Loucy (cell line): ENCODE measurements at regions not wholly inside any gene's neighbourhood (a gene's known extent, or its start where the extent isn't known, plus 50 kb on each side); places are given as distances from the start of the nearest gene placed in this dataset.

Source experiments
- H2AFZ ChIP-seq: fragments of 200-600 bp; sonication (generic); 2 replicates; pipeline ENCODE4 v1.6.0; 2016; ENCODE audit warnings: antibody characterized with exemption, mild to moderate bottlenecking, low read length, moderate library complexity
- H3F3A ChIP-seq: fragments of 200-600 bp; 2 replicates; pipeline ENCODE4 v1.6.0; 2016; ENCODE audit warnings: antibody characterized with exemption, low read depth, mild to moderate bottlenecking
- H3K27me3 ChIP-seq: fragments of 200-600 bp; sonication (generic); 2 replicates; pipeline ENCODE4 v1.6.1; 2014; ENCODE audit warnings: low read length, mild to moderate bottlenecking; ENCODE audit not compliant: insufficient read depth, poor library complexity, severe bottlenecking
- H3K36me3 ChIP-seq: fragments of 200-600 bp; sonication (generic); 2 replicates; pipeline ENCODE4 v1.6.1; 2016; ENCODE audit warnings: low read length; ENCODE audit not compliant: insufficient read depth
- H3K4me1 ChIP-seq: fragments of 200-600 bp; sonication (generic); 2 replicates; pipeline ENCODE4 v1.5.1; 2014; ENCODE audit warnings: low read length, mild to moderate bottlenecking; ENCODE audit not compliant: insufficient read depth, poor library complexity, severe bottlenecking
- H3K4me2 ChIP-seq: fragments of 200-600 bp; sonication (generic); 2 replicates; pipeline ENCODE4 v1.6.0; 2014; ENCODE audit warnings: antibody characterized with exemption, low read length, low read depth, mild to moderate bottlenecking; ENCODE audit not compliant: poor library complexity, severe bottlenecking
- H3K4me3 ChIP-seq: fragments of 200-600 bp; sonication (generic); 2 replicates; pipeline ENCODE4 v1.5.1; 2014; ENCODE audit warnings: low read length, mild to moderate bottlenecking, mixed read lengths; ENCODE audit not compliant: poor library complexity, severe bottlenecking
- H3K79me2 ChIP-seq: fragments of 200-600 bp; sonication (generic); 2 replicates; pipeline ENCODE4 v1.6.1; 2014; ENCODE audit warnings: low read length; ENCODE audit not compliant: insufficient read depth
- H3K9ac ChIP-seq: fragments of 200-600 bp; sonication (generic); 2 replicates; pipeline ENCODE4 v1.6.0; 2014; ENCODE audit warnings: mild to moderate bottlenecking, low read depth, low read length, moderate library complexity; ENCODE audit not compliant: poor library complexity, severe bottlenecking
- H3K9me2 ChIP-seq: fragments of 200-600 bp; sonication (generic); replicated peaks from 2 replicates; pipeline ENCODE4 v1.6.1; 2016; ENCODE audit warnings: low read depth, low read length, mixed read lengths
- H3K9me3 ChIP-seq: fragments of 200-600 bp; sonication (generic); 2 replicates; pipeline ENCODE4 v1.6.1; 2014; ENCODE audit warnings: mild to moderate bottlenecking, antibody characterized with exemption, low read length, low read depth; ENCODE audit not compliant: insufficient read depth
- H4K20me1 ChIP-seq: fragments of 200-600 bp; sonication (generic); 2 replicates; pipeline ENCODE4 v1.6.0; 2014; ENCODE audit warnings: antibody characterized with exemption, low read length, mild to moderate bottlenecking; ENCODE audit not compliant: insufficient read depth, poor library complexity, severe bottlenecking
- CTCF ChIP-seq: fragments of 200-600 bp; sonication (generic); conservative IDR thresholded peaks from 2 replicates; pipeline ENCODE4 v1.5.1; 2014; ENCODE audit warnings: mild to moderate bottlenecking, antibody characterized with exemption, low read length
- EZH2phosphoT487 ChIP-seq: fragments of 200-600 bp; IDR thresholded peaks from 2 replicates; pipeline ENCODE4 v1.6.1; 2018; ENCODE audit warnings: antibody characterized with exemption, mild to moderate bottlenecking, moderate library complexity, borderline replicate concordance

DNA sequence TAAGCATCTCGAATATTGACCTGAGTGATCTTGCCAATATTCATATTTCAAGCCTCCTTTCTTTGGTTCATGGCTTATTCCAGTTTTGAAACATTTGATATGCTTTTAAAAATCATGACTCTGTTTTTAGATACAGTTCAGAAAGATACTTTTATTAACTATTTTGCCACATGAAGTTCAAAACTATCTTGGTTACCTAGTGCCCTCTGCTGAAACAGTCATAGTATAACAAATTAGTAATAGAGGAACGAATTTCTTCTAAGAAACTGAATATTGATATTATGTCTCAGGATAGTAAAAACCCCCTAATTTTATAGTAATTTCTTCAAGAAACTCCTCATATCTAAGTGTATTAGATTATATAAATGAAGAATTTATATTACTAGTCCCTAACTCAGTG is 52.6 kb upstream of the RC3H1 start:
- no peaks in the 10 kb centered on the region for H3K27me3 ChIP-seq
- H3K9me2 ChIP-seq, result no peaks in the 10 kb centered on the region
- no peaks in the 10 kb centered on the region for H3K9me3 ChIP-seq
- H3K9ac ChIP-seq, result no peak overlapping the region
- H3K4me3 ChIP-seq, result no peak overlapping the region
- H4K20me1 ChIP-seq, result no peaks in the 10 kb centered on the region
- no peaks in the 10 kb centered on the region for H3K36me3 ChIP-seq
- H2AFZ ChIP-seq, result no peak overlapping the region
- H3K4me1 ChIP-seq, result peaks cover 17% of the 10 kb centered on the region
- no peak overlapping the region for H3K4me2 ChIP-seq
- no peaks in the 10 kb centered on the region for H3K79me2 ChIP-seq
- no peaks in the 10 kb centered on the region for H3F3A ChIP-seq
- TF ChIP-seq EZH2phosphoT487 (no peak), CTCF (peak; percentile 66)

GRCh38 chr1:174072581-174072980 is 50.4 kb upstream of the RC3H1 start:
- Histone ChIP-seq H3K4me2 (no peak overlapping the region), H2AFZ (no peak overlapping the region; the same call in 1 of the 2 replicates)

More at GRCh38 chr1:174072581-174072980, 50.4 kb upstream of the RC3H1 start:
- no peaks in the 10 kb centered on the region for H3K79me2 ChIP-seq
- no peak overlapping the region for H3K4me3 ChIP-seq
- H3K9me3 ChIP-seq, result no peaks in the 10 kb centered on the region
- no peaks in the 10 kb centered on the region for H4K20me1 ChIP-seq
- H3K9me2 ChIP-seq, result no peaks in the 10 kb centered on the region
- H3K36me3 ChIP-seq, result no peaks in the 10 kb centered on the region
- TF ChIP-seq CTCF (no peak), EZH2phosphoT487 (no peak)
- H3K4me1 ChIP-seq, result peaks cover 20% of the 10 kb centered on the region
- no peaks in the 10 kb centered on the region for H3F3A ChIP-seq
- no peaks in the 10 kb centered on the region for H3K27me3 ChIP-seq
- no peak overlapping the region for H3K9ac ChIP-seq
